ENCODE measurements at regions not wholly inside any gene's neighbourhood (a gene's known extent, or its start where the extent isn't known, plus 50 kb on each side); places are given as distances from the start of the nearest gene placed in this dataset.

- TF ChIP-seq CTCF (IDR thresholded peaks at IDR 0.05): no peak
- TF ChIP-seq POLR2A (IDR thresholded peaks at IDR 0.05): no peak
These were observed 977.7 kb downstream of the PLOD2 start for GRCh38 chr3:145183261-145183660.
